ENCODE measurements at regions not wholly inside any gene's neighbourhood (a gene's known extent, or its start where the extent isn't known, plus 50 kb on each side); places are given as distances from the start of the nearest gene placed in this dataset.
A peak's percentile ranks its signal among the peaks of the same experiment; 100 is the strongest.

DNA sequence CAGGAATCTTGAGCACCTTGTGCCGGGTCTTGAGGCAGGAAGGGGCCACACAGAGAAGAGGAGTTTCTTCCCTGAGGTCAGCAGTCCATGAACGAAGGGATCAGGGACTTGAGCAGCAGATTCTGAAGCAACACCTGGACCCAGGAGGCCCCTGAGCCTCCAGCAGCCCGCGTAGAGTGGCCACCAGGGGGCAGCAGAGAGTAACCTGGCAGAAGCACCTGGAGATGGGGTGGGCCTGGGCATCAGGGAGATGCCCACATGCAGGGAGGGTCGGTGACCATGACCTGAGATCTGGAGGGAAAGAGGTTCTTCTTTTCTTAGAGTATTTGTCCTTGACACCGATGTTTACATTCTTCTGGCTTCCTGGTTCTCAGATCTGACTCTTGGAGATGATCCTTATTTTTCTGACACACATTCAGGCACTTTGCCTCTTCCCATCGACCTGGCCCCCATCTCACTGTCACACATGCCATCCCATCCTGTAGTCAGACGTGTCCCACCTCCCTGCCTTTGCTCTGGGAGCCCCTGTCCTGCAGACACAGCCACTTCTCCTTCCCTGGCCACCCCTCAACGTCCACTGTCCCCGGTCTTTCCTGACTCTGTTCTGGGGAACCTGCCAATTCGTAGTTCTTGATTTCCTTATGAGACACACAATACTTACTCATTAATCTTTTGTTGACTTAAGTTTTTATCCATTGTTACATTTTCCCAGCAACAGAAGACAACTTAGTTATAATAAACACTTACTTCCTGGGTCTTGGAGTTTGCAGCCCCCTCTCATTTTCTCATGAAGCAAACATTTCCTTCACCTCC is 66.5 kb downstream of the GGTLC2 start:
- DNase-seq (ENCODE audit: low spot score): peak; percentile 45

GRCh38 chr22:22711532-22711913 is 67.1 kb downstream of the GGTLC2 start:
- TF ChIP-seq, protein P1, sequence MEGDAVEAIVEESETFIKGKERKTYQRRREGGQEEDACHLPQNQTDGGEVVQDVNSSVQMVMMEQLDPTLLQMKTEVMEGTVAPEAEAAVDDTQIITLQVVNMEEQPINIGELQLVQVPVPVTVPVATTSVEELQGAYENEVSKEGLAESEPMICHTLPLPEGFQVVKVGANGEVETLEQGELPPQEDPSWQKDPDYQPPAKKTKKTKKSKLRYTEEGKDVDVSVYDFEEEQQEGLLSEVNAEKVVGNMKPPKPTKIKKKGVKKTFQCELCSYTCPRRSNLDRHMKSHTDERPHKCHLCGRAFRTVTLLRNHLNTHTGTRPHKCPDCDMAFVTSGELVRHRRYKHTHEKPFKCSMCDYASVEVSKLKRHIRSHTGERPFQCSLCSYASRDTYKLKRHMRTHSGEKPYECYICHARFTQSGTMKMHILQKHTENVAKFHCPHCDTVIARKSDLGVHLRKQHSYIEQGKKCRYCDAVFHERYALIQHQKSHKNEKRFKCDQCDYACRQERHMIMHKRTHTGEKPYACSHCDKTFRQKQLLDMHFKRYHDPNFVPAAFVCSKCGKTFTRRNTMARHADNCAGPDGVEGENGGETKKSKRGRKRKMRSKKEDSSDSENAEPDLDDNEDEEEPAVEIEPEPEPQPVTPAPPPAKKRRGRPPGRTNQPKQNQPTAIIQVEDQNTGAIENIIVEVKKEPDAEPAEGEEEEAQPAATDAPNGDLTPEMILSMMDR (IDR thresholded peaks at IDR 0.05; ENCODE audit: extremely low read depth, insufficient read depth, missing control alignments): no peak
- no peak for DNase-seq (ENCODE audit: low spot score)
- in situ Hi-C loops (cut with MboI; ENCODE audit: low pct_unique_long_range_greater_than_20kb, low sequenced_read_pairs, unreplicated experiment): no loop called here

More for the DNA sequence above, 66.5 kb downstream of the GGTLC2 start:
- in situ Hi-C loops (cut with MboI; ENCODE audit: low pct_unique_long_range_greater_than_20kb, low sequenced_read_pairs, unreplicated experiment): no loop called here
- TF ChIP-seq, protein P1 (IDR thresholded peaks at IDR 0.05; ENCODE audit: extremely low read depth, insufficient read depth, missing control alignments): peak; percentile 47

DNA sequence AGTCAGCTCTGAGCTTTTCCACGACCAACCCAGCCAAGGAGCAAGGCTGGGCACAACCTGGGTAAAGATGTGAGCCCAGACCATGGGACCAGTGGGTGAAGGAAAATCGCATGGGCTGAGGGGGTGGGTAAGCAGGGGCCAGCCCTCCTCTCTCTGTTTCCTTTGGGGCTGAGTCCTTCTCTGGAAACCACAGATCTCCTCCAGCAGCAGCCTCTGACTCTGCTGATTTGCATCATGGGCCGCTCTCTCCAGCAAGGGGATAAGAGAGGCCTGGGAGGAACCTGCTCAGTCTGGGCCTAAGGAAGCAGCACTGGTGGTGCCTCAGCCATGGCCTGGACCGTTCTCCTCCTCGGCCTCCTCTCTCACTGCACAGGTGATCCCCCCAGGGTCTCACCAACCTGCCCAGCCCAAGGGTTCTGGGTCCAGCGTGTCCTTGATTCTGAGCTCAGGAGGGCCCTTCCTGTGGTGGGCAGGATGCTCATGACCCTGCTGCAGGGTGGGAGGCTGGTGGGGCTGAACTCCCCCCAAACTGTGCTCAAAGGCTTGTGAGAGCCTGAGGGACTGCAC is 67.8 kb downstream of the GGTLC2 start:
- DNase-seq (ENCODE audit: low spot score): no peak
- TF ChIP-seq, protein P1 (IDR thresholded peaks at IDR 0.05; ENCODE audit: extremely low read depth, insufficient read depth, missing control alignments): no peak
- in situ Hi-C loops (cut with MboI; ENCODE audit: low pct_unique_long_range_greater_than_20kb, low sequenced_read_pairs, unreplicated experiment): no loop called here

DNA sequence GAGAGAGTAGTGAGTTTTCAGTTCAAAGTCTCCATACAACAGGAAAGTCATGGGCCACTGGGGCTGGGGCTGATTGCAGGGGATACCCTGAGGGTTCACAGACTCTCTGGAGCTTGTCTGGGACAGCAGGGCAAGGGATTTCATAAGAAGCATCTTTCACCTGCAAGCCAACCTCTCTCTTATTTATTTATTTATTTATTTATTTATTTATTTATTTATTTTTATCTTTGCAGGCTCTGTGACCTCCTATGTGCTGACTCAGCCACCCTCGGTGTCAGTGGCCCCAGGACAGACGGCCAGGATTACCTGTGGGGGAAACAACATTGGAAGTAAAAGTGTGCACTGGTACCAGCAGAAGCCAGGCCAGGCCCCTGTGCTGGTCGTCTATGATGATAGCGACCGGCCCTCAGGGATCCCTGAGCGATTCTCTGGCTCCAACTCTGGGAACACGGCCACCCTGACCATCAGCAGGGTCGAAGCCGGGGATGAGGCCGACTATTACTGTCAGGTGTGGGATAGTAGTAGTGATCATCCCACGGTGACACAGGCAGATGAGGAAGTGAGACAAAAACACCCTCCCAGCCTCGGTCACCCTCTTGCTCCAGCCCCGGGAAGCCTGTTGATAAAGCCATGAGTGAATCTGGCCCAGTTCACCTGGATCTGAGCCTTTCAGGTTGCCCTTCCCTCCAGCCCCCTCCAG is 68.4 kb downstream of the GGTLC2 start:
- TF ChIP-seq, protein P1 (IDR thresholded peaks at IDR 0.05; ENCODE audit: extremely low read depth, insufficient read depth, missing control alignments): no peak
- DNase-seq (ENCODE audit: low spot score): no peak
- in situ Hi-C loops (cut with MboI; ENCODE audit: low pct_unique_long_range_greater_than_20kb, low sequenced_read_pairs, unreplicated experiment): no loop called here

GRCh38 chr22:22713416-22713815 is 69.0 kb downstream of the GGTLC2 start:
- no peak for DNase-seq (ENCODE audit: low spot score)
- in situ Hi-C loops (cut with MboI; ENCODE audit: low pct_unique_long_range_greater_than_20kb, low sequenced_read_pairs, unreplicated experiment): no loop called here
- TF ChIP-seq, protein P1 (IDR thresholded peaks at IDR 0.05; ENCODE audit: extremely low read depth, insufficient read depth, missing control alignments): no peak

- no peak for DNase-seq (ENCODE audit: low spot score)
- in situ Hi-C loops (cut with MboI; ENCODE audit: low pct_unique_long_range_greater_than_20kb, low sequenced_read_pairs, unreplicated experiment): no loop called here
- TF ChIP-seq, protein P1 (IDR thresholded peaks at IDR 0.05; ENCODE audit: extremely low read depth, insufficient read depth, missing control alignments): no peak
Measured at GRCh38 chr22:22714600-22715335, 70.4 kb downstream of the GGTLC2 start.
